ENCODE measurements at regions not wholly inside any gene's neighbourhood (a gene's known extent, or its start where the extent isn't known, plus 50 kb on each side); places are given as distances from the start of the nearest gene placed in this dataset.
"Not testable (repeated sequence)": the region's sequence is repeated elsewhere in the genome, so short reads cannot be mapped to it uniquely, and the experiment has no call there.

GRCh38 chr2:61636686-61637085, 98.5 kb upstream of the XPO1 start:
- DNase-seq (ENCODE audit: extremely low spot score, insufficient read length, low read depth) (no peak), FAIRE-seq (no peak)

GRCh38 chr2:61634512-61634911, 96.4 kb upstream of the XPO1 start:
- DNase-seq (ENCODE audit: extremely low spot score, insufficient read length, low read depth) (no peak), FAIRE-seq (no peak)

GRCh38 chr2:61633250-61633649, 95.1 kb upstream of the XPO1 start:
- DNase-seq (ENCODE audit: extremely low spot score, insufficient read length, low read depth) (no peak), FAIRE-seq (no peak)

GRCh38 chr2:61632276-61633169, 94.4 kb upstream of the XPO1 start:
- DNase-seq (ENCODE audit: extremely low spot score, insufficient read length, low read depth) (no peak), FAIRE-seq (no peak)

- FAIRE-seq (no peak), DNase-seq (ENCODE audit: extremely low spot score, insufficient read length, low read depth) (no peak)
These were observed 93.2 kb upstream of the XPO1 start for GRCh38 chr2:61631321-61631720.

GRCh38 chr2:61626827-61627226, 88.7 kb upstream of the XPO1 start:
- FAIRE-seq (no peak), DNase-seq (ENCODE audit: extremely low spot score, insufficient read length, low read depth) (no peak)

- no peak for FAIRE-seq
These were observed 85.6 kb upstream of the XPO1 start for GRCh38 chr2:61623747-61624146.

GRCh38 chr2:61620244-61621159, 82.3 kb upstream of the XPO1 start:
- FAIRE-seq: no peak

More at GRCh38 chr2:61623747-61624146, 85.6 kb upstream of the XPO1 start:
- DNase-seq (ENCODE audit: extremely low spot score, insufficient read length, low read depth): no peak

GRCh38 chr2:61619561-61619960, 81.4 kb upstream of the XPO1 start:
- DNase-seq (ENCODE audit: extremely low spot score, insufficient read length, low read depth) (no peak), FAIRE-seq (no peak)

More at GRCh38 chr2:61620244-61621159, 82.3 kb upstream of the XPO1 start:
- DNase-seq (ENCODE audit: extremely low spot score, insufficient read length, low read depth): no peak

GRCh38 chr2:61617610-61618009, 79.5 kb upstream of the XPO1 start:
- DNase-seq (ENCODE audit: extremely low spot score, insufficient read length, low read depth) (no peak), FAIRE-seq (no peak)

GRCh38 chr2:61605245-61605644, 67.1 kb upstream of the XPO1 start:
- FAIRE-seq (no peak), DNase-seq (ENCODE audit: extremely low spot score, insufficient read length, low read depth) (no peak)

GRCh38 chr2:61604433-61604832, 66.3 kb upstream of the XPO1 start:
- no peak for FAIRE-seq
- no peak for DNase-seq (ENCODE audit: extremely low spot score, insufficient read length, low read depth)

- not testable (repeated sequence) for FAIRE-seq; DNase-seq (ENCODE audit: extremely low spot score, insufficient read length, low read depth)
These were observed 60.5 kb upstream of the XPO1 start for GRCh38 chr2:61598515-61599156.

- no peak for DNase-seq (ENCODE audit: extremely low spot score, insufficient read length, low read depth)
- FAIRE-seq: no peak
These were observed 59.4 kb upstream of the XPO1 start for GRCh38 chr2:61597300-61598289.

- FAIRE-seq; DNase-seq (ENCODE audit: extremely low spot score, insufficient read length, low read depth): not testable (repeated sequence)
These were observed 56.0 kb upstream of the XPO1 start for GRCh38 chr2:61594201-61594600.

GRCh38 chr2:61593648-61594047, 55.5 kb upstream of the XPO1 start:
- DNase-seq (ENCODE audit: extremely low spot score, insufficient read length, low read depth); FAIRE-seq: not testable (repeated sequence)

GRCh38 chr2:61590214-61590613, 52.1 kb upstream of the XPO1 start:
- no peak for FAIRE-seq
- DNase-seq (ENCODE audit: extremely low spot score, insufficient read length, low read depth): no peak

- FAIRE-seq (no peak), DNase-seq (ENCODE audit: extremely low spot score, insufficient read length, low read depth) (no peak)
These were observed 50.4 kb upstream of the XPO1 start for GRCh38 chr2:61588566-61588965.
